ENCODE measurements at regions not wholly inside any gene's neighbourhood (a gene's known extent, or its start where the extent isn't known, plus 50 kb on each side); places are given as distances from the start of the nearest gene placed in this dataset.

- no peaks in the 10 kb centered on the region for H3K9me1 ChIP-seq (ENCODE audit: control insufficient read depth, insufficient read depth, low read length)
- no peaks in the 10 kb centered on the region for H3K36me3 ChIP-seq (ENCODE audit: control insufficient read depth, insufficient read depth, low read length)
- ChIA-PET CTCF (ENCODE audit: low intra/inter-chr PET ratio) (no interaction called here), POLR2A (interaction anchor here (0.5 kb wide), 1 partner anchor 59 kb away, joined by 3 read pairs; no protein-coding TSS in a partner anchor)
- no TSS peak for BruUV-seq (replicated peaks)
- no peaks in the 10 kb centered on the region for H3K27me3 ChIP-seq (ENCODE audit: control insufficient read depth in 2 of 2, insufficient read depth in 2 of 2, low read length in 2 of 2)
- 0% methylated on average over 2 of the region's 2 CpGs for WGBS (ENCODE audit: insufficient coverage, low coverage, missing lambda C conversion rate)
- no peak overlapping the region for H3K27ac ChIP-seq (ENCODE audit: extremely low read depth, low read depth, low read length)
- no peak overlapping the region for H3K9ac ChIP-seq (ENCODE audit: insufficient read depth in 1 of 2, low read depth in 2 of 2, low read length in 2 of 2)
- H3K9me3 ChIP-seq (replicated peaks; ENCODE audit: control insufficient read depth, insufficient read depth, low read depth, low read length), result no peaks in the 10 kb centered on the region; the same call in 1 of the 2 replicates
- H3K4me2 ChIP-seq (ENCODE audit: insufficient read depth, low read length), result no peak overlapping the region
- H4K20me1 ChIP-seq (replicated peaks; ENCODE audit: control insufficient read depth, insufficient read depth, low read length), result no peaks in the 10 kb centered on the region
- no peak for DNase-seq (ENCODE audit: extremely low read depth in 1 of 4, low spot score in 3 of 4)
- no peak for ATAC-seq
- H2AFZ ChIP-seq (ENCODE audit: low read depth, low read length), result no peak overlapping the region
- no peak for TF ChIP-seq ESRRA (IDR thresholded peaks at IDR 0.05; ENCODE audit: borderline replicate concordance, low read depth)
- TF ChIP-seq, protein P1, sequence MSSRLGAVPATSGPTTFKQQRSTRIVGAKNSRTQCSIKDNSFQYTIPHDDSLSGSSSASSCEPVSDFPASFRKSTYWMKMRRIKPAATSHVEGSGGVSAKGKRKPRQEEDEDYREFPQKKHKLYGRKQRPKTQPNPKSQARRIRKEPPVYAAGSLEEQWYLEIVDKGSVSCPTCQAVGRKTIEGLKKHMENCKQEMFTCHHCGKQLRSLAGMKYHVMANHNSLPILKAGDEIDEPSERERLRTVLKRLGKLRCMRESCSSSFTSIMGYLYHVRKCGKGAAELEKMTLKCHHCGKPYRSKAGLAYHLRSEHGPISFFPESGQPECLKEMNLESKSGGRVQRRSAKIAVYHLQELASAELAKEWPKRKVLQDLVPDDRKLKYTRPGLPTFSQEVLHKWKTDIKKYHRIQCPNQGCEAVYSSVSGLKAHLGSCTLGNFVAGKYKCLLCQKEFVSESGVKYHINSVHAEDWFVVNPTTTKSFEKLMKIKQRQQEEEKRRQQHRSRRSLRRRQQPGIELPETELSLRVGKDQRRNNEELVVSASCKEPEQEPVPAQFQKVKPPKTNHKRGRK (tag; IDR thresholded peaks at IDR 0.05), result no peak
- no peak for TF ChIP-seq PRPF4 (IDR thresholded peaks at IDR 0.05; ENCODE audit: insufficient read depth, low read depth, low read length, poor library complexity, severe bottlenecking)
- TF ChIP-seq CCNT2 (IDR thresholded peaks at IDR 0.05; ENCODE audit: borderline replicate concordance, extremely low read depth, insufficient read length, low read depth, low read length), result no peak
- TF ChIP-seq ZNF436 (CRISPR knock-in tag; IDR thresholded peaks at IDR 0.05), result no peak
- no peak for TF ChIP-seq NCOA1 (IDR thresholded peaks at IDR 0.05; ENCODE audit: low read depth)
- TF ChIP-seq NCOA6 (IDR thresholded peaks at IDR 0.05), result no peak
- no peak for FAIRE-seq
- H3K4me1 ChIP-seq (replicated peaks in 1 of 2; ENCODE audit: control insufficient read depth in 2 of 2, insufficient read depth in 2 of 2, low read length in 2 of 2), result no peaks in the 10 kb centered on the region
- no peaks in the 10 kb centered on the region for H3K79me2 ChIP-seq (ENCODE audit: control insufficient read depth, insufficient read depth, low read length)
- in situ Hi-C loops (cut with MboI) (no loop called here), intact Hi-C loops (cut with micrococcal nuclease) (no loop called here)
- H3K4me3 ChIP-seq, result no peak overlapping the region
Observed at GRCh38 chr2:149899390-149899789, 311.8 kb upstream of the MMADHC start.

Measured in K562 (cell line).